ENCODE measurements at regions not wholly inside any gene's neighbourhood (a gene's known extent, or its start where the extent isn't known, plus 50 kb on each side); places are given as distances from the start of the nearest gene placed in this dataset.

- no peak for DNase-seq
Measured at GRCh38 chr10:113326160-113327111, 226.4 kb upstream of the HABP2 start.

- no peak for DNase-seq
Measured at GRCh38 chr10:113329121-113329596, 223.7 kb upstream of the HABP2 start.

DNA sequence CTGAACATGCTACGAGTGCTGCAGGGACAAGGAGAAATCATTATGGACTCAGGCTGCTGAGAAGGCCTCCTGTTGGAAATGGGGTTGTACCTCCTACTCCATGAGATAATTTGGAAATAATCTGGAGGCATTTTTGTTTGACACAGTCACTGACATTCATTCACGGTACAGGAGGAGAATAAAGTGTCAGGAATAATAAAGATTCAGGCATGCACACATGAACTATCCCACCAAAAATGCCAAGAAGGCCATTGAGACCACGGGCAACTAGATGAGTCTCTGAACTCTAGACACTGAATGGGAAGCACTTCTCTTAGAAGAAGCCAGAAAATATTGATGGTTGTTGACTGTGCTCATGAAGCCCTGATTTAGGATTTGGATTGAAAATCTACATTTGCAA, 220.9 kb upstream of the HABP2 start:
- no peak for DNase-seq

DNA sequence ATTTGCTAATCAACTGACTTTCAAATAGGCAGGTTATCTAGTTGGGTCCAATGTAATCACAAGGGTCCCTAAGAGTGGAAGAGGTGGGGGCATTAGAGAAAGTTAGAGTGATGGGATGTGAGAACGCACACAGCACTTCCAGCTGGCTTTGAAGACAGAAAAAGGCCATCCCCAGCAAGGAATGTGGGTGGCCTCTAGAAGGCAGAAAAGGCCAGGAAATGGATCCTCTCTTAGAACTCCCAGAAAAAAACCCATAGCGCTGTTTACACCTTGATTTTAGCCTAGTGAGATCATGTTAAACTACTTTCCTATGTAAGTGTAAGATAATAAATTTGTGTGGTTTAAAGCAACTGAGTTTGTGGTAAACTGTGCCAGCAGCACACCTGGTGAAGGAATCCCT, 219.5 kb upstream of the HABP2 start:
- no peak for DNase-seq

DNA sequence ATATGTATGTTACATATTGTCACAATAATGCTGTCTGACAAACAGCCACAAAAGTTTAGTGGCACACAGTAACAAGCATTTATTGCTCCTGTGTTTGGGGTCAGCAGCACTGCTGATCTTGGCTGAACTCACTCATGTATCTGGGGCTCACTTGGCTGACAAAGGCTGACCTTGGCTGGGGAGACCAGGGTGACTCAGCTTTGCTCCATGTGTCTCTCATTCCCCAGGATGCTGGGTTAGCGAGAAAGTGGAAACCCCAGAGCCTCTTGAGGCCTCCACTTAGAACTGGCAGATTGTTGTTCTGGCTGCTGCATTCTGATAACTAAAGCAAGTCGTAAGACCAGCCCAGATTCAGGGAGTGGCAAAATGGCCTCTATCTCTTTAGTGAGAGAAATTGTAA, 217.3 kb upstream of the HABP2 start:
- no peak for DNase-seq

GRCh38 chr10:113336549-113337130, 216.2 kb upstream of the HABP2 start:
- no peak for DNase-seq

- no peak for DNase-seq
Measured at GRCh38 chr10:113337142-113337541, 215.7 kb upstream of the HABP2 start.

DNA sequence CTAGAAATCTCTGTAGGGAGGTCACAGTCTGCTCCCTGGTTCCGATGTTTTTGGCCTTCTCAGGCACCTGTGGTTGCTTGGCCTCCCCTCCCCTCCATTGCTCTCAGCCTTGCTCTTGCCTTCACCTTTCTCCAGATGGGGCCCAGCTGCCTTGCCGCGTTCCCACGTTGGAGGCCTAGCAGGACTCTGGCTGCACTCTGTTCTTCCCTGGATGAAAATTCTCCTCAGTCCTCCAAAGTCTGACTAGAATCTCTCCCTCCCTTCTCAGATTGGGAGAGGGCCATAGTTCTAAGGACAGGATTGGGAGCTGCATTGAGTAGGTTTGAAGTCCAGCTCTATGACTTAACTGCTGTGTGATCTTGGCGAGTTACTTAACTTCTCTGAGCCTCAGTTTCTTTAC, 213.7 kb upstream of the HABP2 start:
- no peak for DNase-seq

- DNase-seq = no peak
Measured at GRCh38 chr10:113340282-113340681, 212.6 kb upstream of the HABP2 start.

DNA sequence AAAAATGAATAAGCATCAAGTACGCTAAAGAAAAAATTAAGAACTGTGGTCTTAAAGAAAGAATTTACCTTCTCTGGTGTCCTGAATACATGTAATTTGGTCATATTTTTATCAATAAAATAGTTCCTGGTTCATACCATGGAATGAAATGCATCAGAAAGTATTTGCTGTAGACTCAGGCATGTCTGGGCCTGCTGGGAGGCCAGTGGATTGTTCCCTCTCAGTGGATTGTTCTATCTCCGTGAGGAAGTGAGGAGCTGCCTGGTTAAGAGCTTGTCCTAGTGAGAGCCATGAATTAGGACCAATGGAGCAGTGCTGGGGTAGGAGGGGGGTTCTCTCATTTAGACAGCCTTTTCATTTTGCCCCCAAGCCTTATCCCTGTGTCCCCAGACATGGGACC, 211.7 kb upstream of the HABP2 start:
- DNase-seq = no peak

DNA sequence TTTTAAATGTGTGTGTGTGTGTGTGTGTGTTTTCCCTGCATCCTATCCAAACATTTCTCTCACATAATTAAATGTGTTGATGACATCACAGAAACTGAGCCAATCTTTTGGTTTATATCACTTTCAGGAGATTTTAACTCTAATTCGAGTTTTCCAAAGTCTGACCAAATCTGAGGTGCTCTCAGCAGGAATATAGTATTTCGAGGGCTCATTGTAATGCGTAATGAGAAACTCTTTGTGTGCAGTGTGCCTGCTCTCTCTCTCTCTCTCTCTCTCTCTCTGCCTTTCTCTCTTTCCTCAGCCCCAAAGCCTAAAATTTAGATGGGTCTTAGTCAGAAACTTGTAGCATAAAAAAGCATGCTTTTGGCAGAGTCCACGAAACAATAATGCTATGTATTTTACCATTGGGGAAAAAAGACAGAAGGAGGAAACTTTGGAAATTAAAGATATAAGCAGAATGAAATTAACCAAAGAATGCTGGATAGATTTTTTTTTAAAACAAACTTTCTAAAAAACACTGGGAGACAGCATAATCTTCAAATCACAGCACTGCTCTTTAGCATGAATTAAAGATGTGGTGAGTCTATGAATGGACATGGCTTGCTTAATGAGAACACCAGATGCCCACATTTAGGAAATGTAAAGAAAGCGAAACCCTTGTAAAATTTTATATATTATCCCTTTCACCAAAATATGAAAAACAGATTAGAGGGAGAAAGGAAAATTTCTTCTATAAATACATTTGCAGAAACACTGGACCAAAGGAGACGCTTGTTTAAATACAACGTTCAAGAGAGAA, 206.8 kb upstream of the HABP2 start:
- DNase-seq = no peak

DNA sequence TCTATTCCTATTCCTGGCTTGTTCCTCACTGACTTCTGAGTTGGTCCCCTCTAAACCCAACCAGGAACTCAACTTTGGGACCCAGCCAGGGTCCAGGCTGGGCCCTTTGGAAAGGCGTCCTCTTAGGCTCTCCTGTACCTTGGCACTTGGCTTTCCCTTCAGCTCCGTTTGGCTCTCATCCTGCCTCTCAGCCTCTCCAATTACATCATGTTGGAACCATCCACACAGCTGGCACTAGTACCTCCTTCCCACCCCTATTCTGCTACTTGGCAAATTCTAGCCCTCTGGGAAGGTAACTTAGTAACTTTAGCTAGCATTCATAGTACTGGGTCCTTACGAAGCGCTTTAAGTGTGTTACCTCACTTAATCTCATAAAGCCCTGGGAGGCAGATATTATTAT, 205.3 kb upstream of the HABP2 start:
- no peak for DNase-seq

- no peak for DNase-seq
Measured at GRCh38 chr10:113348694-113349093, 204.2 kb upstream of the HABP2 start.

DNA sequence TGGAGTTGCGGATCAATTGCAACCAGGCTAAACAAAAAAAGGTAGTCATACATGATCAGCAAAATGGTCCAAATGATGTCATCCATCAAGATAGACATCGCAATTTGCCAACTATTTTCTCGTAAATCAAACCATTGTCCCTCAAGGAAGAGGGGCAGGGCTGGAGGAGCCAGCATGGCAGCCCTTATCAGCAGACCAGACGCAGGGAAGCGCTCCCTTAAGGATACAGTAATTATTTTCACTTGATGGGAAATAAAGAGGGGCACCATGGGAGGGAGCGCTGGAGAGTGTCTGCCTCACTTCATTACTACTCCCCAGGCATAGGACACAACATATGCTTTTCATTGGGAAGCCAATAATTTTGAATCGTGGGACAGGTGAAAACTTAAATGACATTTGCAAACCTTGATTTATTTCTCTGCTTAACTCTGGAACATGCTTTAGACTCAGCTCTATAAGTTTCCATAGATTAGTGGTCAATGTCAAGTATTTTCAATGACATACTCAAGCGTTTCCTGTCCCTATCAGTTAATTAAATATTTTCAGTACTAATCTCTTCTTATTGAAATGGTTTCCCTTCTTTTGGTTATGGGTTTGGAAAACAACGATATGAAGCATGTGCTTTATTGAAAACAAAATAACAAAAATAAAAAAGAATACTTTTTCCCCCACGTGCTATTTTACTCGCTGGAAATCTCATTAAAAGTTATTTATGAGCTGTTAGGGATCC, 202.4 kb upstream of the HABP2 start:
- no peak for DNase-seq

DNA sequence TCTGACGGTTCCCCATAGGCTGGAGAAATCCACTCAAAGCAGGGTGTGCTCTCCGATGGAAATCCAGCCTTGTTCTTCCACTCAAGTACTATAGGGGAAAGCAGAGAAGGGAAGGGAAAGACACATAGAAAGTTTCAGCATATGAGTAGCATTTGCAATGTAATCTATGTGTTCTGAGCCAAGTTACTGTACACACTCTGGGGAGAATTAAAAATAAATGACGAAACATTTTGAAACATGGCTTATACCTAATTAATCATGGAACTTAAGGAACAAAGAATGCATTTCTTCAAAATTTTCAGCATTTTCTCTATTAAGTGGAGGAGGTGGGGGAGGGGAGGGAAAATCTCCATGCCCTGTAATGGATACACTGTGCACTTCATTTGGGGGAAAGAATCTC, 198.1 kb upstream of the HABP2 start:
- DNase-seq = no peak

DNA sequence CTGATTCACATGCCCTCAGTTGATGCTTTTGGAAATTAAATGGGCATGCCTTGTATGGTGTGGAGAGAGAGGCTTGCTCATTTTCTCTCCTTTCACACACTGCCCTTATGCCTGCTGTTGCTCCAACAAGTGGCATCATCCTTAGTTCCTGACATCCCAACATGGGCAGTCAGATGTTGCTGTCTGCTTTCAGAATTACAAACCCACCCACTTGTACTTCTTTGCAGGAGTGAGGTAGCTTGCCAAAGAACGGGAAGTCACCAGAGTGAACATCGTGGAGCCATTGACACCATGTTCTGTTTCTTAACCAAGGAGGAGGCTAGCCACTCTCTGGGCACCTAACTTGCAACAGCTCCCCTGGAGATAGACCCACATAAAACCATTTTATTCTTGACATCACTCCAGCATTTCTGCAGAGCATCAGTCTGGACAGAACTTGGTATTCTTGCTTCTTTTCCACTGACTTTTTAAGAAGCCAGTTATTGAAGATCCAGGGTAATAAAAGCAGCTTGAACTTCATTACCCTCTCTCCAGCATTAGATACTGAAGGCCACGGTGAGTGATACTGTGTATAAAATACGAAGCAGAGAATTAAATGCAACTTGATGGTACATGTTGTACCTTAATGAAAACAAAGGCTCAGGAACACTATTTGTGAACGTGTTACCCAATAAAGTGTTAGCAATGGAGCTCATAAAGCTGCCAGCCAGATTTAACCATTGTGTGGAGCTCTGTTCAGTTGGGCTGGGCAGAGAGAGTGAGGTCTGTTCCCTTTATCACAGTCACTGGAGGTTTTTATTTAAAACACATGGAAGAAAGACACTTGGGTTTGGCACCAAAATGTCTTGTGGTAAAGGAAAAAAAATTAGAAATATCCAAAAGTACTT, 195.8 kb upstream of the HABP2 start:
- no peak for DNase-seq

GRCh38 chr10:113357681-113358300, 195.1 kb upstream of the HABP2 start:
- DNase-seq = no peak

- DNase-seq = no peak
Measured at GRCh38 chr10:113359655-113360054, 193.2 kb upstream of the HABP2 start.

DNA sequence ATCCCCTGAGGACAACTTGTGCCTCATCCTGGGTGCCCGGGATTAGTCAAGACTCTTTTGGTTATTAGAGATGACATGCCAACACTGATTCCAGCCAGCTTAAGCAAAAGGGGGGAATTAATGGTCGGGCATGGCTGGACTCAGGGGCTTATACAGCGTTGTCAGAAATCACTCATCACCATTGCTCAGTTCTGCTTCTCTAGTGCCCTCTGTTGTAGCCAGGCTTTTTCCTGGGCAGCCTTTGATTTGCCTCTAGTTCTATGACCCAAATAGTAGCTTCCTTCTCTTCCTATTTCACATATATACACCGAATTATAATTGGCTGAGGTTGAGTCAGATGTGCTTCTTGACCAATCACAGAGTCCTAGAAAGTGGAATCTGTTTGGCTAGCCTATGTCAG, 192.0 kb upstream of the HABP2 start:
- no peak for DNase-seq

DNA sequence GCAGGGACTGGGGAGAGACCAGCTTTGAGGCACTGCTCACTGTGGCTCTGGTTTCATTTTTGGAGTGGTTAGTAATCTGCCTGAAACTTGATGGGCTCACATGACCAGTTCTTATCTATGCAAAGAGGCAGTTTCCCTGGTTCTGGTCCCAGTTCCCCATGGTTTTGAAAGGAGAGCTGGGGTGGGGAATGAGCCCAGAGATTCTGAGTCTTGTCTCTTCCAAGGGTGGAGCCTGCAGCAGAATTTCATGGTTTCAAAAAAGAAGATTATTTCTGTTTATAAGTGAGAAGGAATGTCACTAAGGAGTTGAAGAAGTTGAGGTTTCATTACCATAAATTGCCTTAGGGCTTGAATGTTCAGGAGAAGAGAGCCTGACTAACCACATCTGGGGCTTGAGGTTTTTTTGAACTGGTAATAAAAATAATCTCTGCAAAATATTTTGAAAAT, 190.2 kb upstream of the HABP2 start:
- DNase-seq = no peak

- no peak for DNase-seq
Measured at GRCh38 chr10:113364227-113364626, 188.6 kb upstream of the HABP2 start.
